Activated CD4-positive, alpha-beta T cell treated with anti-CD3 and anti-CD28 coated beads for 4 hours (primary cell): ENCODE measurements at regions not wholly inside any gene's neighbourhood (a gene's known extent, or its start where the extent isn't known, plus 50 kb on each side); places are given as distances from the start of the nearest gene placed in this dataset.
"Not testable (repeated sequence)": the region's sequence is repeated elsewhere in the genome, so short reads cannot be mapped to it uniquely, and the experiment has no call there.

Experiments used
- DNase-seq, 2 donors: peaks; one replicate each; pipeline ENCODE4 v3.0.0-alpha.2; 2020

DNA sequence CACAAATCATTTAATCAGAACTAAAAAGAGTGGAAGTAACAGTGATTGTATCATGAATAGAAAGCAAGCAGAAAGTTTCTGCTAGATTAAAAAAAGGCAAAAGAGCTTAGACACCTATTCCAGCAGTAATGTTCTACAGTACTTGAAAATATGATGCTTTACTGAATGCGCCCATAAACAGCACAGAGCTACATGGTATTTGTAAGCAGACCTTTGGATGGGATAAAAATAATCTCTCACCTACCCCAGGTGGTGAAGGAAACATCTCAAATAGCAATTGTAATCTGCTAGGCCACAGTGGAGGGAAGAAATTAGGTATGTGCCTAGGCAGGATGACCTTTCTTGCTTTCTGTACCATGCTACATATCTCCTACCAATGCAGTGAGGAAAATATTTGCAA lies 280.9 kb upstream of the PRKX start:
- no peak for DNase-seq

- DNase-seq = no peak
Observed at GRCh38 chrX:3990569-3990968, 277.1 kb upstream of the PRKX start.

DNA sequence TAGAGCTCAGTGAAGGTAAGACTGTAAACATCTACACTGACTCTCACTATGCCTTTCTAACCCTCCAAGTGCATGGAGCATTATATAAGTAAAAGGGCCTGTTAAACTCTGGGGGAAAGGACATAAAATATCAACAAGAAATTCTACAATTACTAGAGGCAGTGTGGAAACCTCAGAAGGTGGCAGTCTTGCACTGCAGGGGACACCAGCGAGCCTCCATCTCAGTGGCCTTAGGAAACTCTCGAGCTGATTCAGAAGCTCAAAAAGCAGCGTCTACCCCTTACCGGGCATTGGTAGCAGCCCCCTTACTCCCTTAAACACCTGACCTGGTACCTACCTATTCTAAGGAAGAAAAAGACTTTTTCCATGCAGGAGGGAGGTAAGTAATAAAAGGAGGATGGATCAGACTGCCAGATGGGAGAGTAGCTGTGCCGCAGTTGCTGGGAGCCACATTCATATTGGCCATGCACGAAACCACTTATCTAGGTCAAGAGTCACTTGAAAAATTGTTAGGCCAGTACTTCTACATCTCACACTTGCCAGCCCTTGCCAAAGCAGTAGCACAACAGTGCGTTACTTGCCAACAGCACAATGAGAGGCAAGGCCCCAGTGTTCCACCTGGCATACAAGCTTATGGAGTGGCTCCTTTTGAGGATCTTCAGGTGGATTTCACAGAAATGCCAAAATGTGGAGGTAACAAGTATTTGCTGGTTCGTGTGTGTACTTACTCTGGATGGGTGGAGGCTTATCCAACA lies 258.8 kb upstream of the PRKX start:
- not testable (repeated sequence) for DNase-seq

- DNase-seq = no peak
Observed at GRCh38 chrX:3968749-3969148, 255.3 kb upstream of the PRKX start.

- no peak for DNase-seq
Observed at GRCh38 chrX:3963980-3964379, 250.5 kb upstream of the PRKX start.

GRCh38 chrX:3962511-3963311 lies 249.3 kb upstream of the PRKX start:
- no peak for DNase-seq

DNA sequence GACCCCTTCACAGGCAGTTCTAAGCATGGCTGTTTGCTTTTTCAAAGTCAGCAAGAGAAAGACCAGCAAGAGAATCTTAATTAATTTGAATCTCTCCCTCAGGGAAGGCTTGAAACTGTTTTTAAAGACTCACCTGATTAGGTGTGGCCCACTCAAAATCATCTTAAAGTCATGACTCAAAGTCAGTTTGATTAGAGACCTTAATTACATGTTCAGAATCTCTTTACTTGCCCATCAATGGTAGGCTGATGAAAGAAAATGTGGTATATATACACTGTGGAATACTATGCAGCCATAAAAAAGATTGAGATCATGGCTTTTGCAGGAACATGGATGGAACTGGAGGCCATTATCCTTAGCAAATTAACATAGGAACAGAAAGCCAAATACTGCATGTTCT lies 247.5 kb upstream of the PRKX start:
- DNase-seq = no peak

- no peak for DNase-seq
Observed at GRCh38 chrX:3951859-3952258, 238.4 kb upstream of the PRKX start.

GRCh38 chrX:3950373-3950772 lies 236.9 kb upstream of the PRKX start:
- no peak for DNase-seq

DNA sequence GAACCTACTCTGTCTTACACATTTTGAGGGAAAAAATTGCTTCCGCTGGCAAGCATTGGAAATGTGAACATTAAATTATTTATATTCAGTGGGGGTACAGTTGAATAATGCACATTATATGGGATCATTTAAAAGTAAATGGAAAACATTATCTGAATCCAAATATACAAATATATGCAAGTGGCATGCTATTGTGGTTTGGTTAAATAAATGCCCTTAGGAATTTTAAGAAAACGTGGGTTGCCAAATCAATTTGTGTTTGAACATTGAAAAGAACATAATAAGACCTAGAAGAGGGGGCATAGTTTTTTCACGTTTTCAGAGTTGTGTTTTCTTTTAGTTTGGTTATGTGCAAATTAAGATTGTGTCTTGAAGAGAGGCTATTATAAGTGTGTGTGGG lies 230.5 kb upstream of the PRKX start:
- DNase-seq = no peak

DNA sequence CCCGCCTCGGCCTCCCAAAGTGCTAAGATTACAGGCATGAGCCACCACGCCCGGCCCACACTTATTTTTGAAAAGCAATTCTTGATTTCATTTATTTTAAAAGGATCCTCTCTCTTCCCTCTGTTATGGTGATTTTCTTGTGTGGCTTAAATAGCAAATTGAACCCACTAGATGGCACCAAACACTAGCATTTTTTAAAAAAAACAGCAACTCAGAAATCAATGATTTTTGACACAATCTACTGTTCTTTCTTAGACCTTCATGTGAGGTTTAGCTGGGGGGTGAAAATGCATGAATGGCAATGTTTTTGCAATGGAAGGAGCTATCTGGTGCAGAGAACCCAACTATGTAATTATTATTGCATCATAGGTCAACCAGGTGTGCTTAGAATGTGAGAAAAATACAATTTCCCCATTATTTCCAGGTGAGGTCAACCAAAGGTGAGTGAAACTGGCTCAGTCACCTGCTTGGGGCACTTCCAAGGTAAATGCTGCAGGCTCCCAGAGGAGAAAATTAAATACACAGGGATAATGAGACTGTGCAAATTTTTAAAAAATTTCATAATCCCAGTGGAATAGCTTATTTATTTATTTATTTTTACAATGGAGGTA lies 226.7 kb upstream of the PRKX start:
- DNase-seq = no peak

DNA sequence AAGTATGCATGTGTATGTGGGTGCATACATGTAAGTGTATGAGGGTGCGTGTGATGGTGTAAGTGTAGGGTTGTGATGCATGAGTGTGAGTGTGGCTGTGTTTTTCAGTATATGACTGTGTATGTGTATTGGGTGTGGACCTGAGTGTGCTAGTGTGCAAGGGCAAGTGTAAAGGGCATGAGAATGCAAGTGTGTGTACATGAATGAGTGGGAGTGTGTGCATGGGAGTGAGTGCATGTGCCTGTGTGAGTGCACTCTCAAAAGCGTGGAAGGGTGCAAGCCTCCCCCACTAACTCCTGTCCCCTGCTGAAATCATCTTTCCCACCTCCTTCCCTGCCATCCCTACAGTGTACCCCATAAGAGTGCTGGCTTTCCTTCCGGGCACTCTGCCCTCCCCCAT lies 225.1 kb upstream of the PRKX start:
- DNase-seq = no peak

DNA sequence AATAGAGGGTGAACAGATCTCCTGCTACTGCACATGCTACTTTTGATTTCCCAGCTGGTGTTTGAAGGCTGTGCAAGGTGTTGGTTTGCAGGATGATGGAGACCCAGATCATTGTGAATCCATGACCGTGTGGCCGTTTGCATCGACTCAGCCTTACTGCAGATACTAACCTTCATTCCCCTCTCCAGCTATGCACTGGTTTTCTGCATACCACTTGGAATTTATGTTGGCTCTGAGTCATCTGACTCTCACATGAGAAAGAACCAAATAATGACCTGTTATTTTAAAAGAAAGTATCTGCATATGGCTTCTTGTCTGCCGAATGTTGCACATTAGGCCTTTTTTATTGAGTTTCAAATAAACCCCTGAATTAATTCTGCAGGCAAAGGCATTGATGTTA lies 221.7 kb upstream of the PRKX start:
- DNase-seq = not testable (repeated sequence)

- not testable (repeated sequence) for DNase-seq
Observed at GRCh38 chrX:3920424-3921017, 207.1 kb upstream of the PRKX start.

DNA sequence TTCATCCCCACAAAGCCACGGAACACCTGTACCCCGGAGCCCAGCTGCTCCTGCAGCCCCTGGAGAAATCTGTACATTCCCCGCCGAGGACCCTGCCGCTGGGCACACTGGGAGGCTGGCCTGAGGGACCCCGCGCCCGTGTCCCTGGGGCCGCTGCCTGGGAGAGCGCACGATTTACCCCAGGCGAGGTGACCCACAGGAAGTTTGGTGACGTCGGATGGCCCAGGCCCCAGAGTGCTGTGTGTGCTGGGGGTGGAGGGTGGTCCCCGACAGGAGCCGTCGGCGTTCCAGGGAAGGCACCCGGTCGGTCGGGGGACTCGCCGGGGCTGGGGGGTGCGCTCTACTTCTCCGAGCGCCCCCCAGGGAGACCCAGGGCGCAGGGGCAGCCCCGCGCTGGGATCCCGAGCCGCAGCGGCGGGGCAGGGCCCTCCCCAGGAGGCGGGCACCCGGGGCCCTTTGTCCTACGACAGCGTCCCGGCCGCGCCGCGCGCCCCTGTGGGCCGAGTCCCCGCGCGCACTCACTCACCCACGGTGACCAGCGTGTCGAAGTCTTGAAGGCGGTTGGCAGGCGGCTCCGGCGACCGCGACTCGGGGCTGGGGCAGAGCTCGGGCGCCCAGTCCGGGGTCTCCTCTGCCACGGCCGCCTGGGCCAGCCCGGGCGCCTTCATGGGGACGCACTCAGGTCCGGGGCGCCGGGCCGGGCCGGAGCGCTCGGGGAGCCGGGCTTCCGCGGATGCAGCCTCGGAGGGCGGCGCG lies 206.4 kb upstream of the PRKX start:
- DNase-seq = not testable (repeated sequence)

GRCh38 chrX:3914813-3915212 lies 201.4 kb upstream of the PRKX start:
- DNase-seq = not testable (repeated sequence)

GRCh38 chrX:3914059-3914458 lies 200.6 kb upstream of the PRKX start:
- DNase-seq = not testable (repeated sequence)

- not testable (repeated sequence) for DNase-seq
Observed at GRCh38 chrX:3911012-3911411, 197.6 kb upstream of the PRKX start.

DNA sequence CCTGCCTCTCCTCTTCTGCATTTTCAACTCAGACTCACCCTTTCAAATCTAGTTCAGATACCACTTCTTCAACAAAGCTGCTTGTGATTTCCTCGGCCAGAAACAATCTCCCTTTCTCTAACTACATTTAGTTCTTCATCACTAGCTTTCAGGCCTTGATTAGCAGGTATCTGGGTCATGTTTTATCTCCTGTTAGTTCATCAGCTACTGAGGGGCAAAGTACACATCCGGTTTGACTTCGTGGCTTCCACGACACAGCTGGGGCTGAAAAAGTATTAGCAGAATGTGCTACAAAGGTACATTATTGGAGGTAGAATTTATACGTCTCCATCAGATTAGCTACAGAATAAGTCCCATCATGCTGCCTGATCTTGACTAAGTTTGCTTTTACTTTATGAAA lies 197.2 kb upstream of the PRKX start:
- not testable (repeated sequence) for DNase-seq

- DNase-seq = not testable (repeated sequence)
Observed at GRCh38 chrX:3905522-3906258, 192.2 kb upstream of the PRKX start.

- DNase-seq = not testable (repeated sequence)
Observed at GRCh38 chrX:3902222-3902621, 188.8 kb upstream of the PRKX start.

DNA sequence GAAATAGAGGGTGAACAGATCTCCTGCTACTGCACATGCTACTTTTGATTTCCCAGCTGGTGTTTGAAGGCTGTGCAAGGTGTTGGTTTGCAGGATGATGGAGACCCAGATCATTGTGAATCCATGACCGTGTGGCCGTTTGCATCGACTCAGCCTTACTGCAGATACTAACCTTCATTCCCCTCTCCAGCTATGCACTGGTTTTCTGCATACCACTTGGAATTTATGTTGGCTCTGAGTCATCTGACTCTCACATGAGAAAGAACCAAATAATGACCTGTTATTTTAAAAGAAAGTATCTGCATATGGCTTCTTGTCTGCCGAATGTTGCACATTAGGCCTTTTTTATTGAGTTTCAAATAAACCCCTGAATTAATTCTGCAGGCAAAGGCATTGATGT lies 183.3 kb upstream of the PRKX start:
- not testable (repeated sequence) for DNase-seq
